Adrenal gland (tissue), 5 donors: ENCODE measurements at regions not wholly inside any gene's neighbourhood (a gene's known extent, or its start where the extent isn't known, plus 50 kb on each side); places are given as distances from the start of the nearest gene placed in this dataset.

ENCODE experiments used
- POLR2A ChIP-seq, 2 donors: fragments of 450-650 bp; IDR thresholded peaks; one replicate each; pipeline ENCODE4 v1.6.1; 2017; ENCODE audit warnings: antibody characterized with exemption in 2 of 2, mild to moderate bottlenecking in 2 of 2, moderate library complexity in 1 of 2
- TF ChIP-seq, protein P1 (sequence below), 6 experiments: fragments of 450-650 bp in 4 of 6; fragments of 200-600 bp in 2 of 6; sonication (generic) in 1 of 6; IDR thresholded peaks; 1 replicate in 5 of 6; 2 replicates in 1 of 6; pipeline versions ENCODE4 v1.5.1 to v1.8.0; 2016 to 2021; ENCODE audit warnings: antibody characterized with exemption in 6 of 6, mild to moderate bottlenecking in 2 of 6, moderate library complexity in 1 of 6
- donor health status: DM: no; HTN: no; CAD: no.

DNA sequence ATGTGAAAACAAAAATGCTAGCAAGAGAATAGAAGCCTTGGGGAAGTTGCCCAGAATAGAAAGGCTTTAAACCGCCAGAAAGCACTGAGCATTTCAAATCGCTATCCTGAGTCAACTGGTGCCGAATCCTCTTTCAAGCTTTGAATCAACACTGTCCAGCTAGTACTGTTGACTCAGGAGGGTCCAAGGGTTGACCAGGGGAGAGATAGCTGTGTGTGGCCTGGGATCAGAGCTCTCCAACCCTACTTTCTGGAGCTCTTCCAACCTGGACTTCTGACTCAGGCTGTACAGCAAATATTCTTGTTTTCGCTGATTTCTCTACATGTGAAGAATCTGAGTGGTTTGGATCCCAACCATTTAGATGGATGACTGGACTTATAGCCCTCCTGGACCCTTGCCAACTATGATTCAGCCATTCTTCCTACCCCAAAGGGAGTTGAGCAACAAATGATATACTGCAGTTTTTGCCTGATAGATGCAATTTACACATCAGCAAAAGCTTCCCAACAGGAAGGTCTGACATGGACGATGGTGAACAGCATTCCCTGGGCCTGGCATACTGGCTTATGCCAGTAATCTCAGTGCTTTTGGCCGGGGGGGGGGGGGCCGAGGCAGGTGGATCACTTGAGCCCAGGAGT, 154.0 kb upstream of the SDK2 start:
- TF ChIP-seq, protein P1, sequence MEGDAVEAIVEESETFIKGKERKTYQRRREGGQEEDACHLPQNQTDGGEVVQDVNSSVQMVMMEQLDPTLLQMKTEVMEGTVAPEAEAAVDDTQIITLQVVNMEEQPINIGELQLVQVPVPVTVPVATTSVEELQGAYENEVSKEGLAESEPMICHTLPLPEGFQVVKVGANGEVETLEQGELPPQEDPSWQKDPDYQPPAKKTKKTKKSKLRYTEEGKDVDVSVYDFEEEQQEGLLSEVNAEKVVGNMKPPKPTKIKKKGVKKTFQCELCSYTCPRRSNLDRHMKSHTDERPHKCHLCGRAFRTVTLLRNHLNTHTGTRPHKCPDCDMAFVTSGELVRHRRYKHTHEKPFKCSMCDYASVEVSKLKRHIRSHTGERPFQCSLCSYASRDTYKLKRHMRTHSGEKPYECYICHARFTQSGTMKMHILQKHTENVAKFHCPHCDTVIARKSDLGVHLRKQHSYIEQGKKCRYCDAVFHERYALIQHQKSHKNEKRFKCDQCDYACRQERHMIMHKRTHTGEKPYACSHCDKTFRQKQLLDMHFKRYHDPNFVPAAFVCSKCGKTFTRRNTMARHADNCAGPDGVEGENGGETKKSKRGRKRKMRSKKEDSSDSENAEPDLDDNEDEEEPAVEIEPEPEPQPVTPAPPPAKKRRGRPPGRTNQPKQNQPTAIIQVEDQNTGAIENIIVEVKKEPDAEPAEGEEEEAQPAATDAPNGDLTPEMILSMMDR (IDR thresholded peaks at IDR 0.05), result no peak
- TF ChIP-seq POLR2A (IDR thresholded peaks at IDR 0.05), result no peak
